ENCODE measurements at regions not wholly inside any gene's neighbourhood (a gene's known extent, or its start where the extent isn't known, plus 50 kb on each side); places are given as distances from the start of the nearest gene placed in this dataset.

DNA sequence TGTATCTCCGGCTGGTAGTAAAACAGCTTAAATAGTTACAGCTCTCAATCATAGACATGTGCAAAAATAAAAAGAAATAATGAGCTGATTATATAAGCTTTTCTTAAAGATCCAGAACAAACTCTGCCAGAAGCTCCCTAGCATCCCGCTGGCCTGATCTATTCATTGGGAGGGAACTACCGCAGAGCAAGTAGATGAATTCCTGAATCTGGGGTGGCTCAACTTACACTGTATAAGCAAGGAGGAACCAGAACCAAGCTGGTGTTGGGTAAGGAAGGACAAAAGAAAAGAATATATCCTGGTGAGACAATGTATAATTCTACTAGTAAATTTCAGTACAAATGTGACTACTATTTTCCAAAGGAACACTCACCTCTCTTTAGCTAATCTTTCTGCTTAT lies 1122.2 kb downstream of the OLFM4 start:
- TF ChIP-seq, protein P1, sequence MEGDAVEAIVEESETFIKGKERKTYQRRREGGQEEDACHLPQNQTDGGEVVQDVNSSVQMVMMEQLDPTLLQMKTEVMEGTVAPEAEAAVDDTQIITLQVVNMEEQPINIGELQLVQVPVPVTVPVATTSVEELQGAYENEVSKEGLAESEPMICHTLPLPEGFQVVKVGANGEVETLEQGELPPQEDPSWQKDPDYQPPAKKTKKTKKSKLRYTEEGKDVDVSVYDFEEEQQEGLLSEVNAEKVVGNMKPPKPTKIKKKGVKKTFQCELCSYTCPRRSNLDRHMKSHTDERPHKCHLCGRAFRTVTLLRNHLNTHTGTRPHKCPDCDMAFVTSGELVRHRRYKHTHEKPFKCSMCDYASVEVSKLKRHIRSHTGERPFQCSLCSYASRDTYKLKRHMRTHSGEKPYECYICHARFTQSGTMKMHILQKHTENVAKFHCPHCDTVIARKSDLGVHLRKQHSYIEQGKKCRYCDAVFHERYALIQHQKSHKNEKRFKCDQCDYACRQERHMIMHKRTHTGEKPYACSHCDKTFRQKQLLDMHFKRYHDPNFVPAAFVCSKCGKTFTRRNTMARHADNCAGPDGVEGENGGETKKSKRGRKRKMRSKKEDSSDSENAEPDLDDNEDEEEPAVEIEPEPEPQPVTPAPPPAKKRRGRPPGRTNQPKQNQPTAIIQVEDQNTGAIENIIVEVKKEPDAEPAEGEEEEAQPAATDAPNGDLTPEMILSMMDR (IDR thresholded peaks at IDR 0.05), result no peak
- TF ChIP-seq POLR2A (IDR thresholded peaks at IDR 0.05), result no peak
